ENCODE measurements at regions not wholly inside any gene's neighbourhood (a gene's known extent, or its start where the extent isn't known, plus 50 kb on each side); places are given as distances from the start of the nearest gene placed in this dataset.

- Histone ChIP-seq H2BK5ac (ENCODE audit: low read depth, low read length) (no peak overlapping the region), H3K27me3 (replicated peaks in 1 of 4; ENCODE audit: control insufficient read depth in 3 of 4, extremely low read depth in 1 of 4, insufficient read depth in 3 of 4, low read length in 3 of 4) (no peaks in the 10 kb centered on the region), H2AK5ac (ENCODE audit: low read depth, low read length) (no peak overlapping the region), H3K4me2 (ENCODE audit: insufficient read depth in 1 of 2, low read depth in 2 of 2, low read length in 2 of 2) (no peak overlapping the region), H3K79me2 (ENCODE audit: control insufficient read depth in 1 of 2, insufficient read depth in 2 of 2, low read length in 2 of 2) (no peaks in the 10 kb centered on the region), H4K5ac (ENCODE audit: insufficient read length, low read depth, low read length) (no peak overlapping the region), H4K8ac (ENCODE audit: extremely low read depth, insufficient read depth, low read length) (no peak overlapping the region), H4K20me1 (replicated peaks in 1 of 2; ENCODE audit: control insufficient read depth in 1 of 2, insufficient read depth in 2 of 2, low read length in 2 of 2) (no peaks in the 10 kb centered on the region), H3K56ac (replicated peaks; ENCODE audit: insufficient read length, low read depth, low read length) (no peak overlapping the region), H3K79me1 (ENCODE audit: low read depth, low read length) (no peaks in the 10 kb centered on the region), H2AFZ (ENCODE audit: low read length) (no peak overlapping the region), H3K4me3 (ENCODE audit: extremely low read depth in 1 of 4, insufficient read depth in 2 of 4, low read depth in 3 of 4, low read length in 4 of 4) (no peak overlapping the region), H3K27ac (ENCODE audit: low read depth, low read length) (no peak overlapping the region), H2BK20ac (ENCODE audit: low read length) (no peak overlapping the region), H3K4me1 (replicated peaks in 1 of 4; ENCODE audit: control insufficient read depth in 3 of 4, insufficient read depth in 4 of 4, low read length in 3 of 4) (no peaks in the 10 kb centered on the region), H2BK15ac (ENCODE audit: low read length) (no peak overlapping the region), H3K23ac (ENCODE audit: insufficient read length) (no peak overlapping the region), H2BK120ac (replicated peaks; ENCODE audit: low read depth, low read length) (no peak overlapping the region), H3K9ac (replicated peaks in 1 of 4; ENCODE audit: extremely low read depth in 1 of 4, low read depth in 3 of 4, low read length in 3 of 4) (no peak overlapping the region), H3K23me2 (ENCODE audit: low read depth, low read length) (no peaks in the 10 kb centered on the region; the same call in 1 of the 2 replicates), H3K36me3 (ENCODE audit: control insufficient read depth in 2 of 4, insufficient read depth in 4 of 4, low read length in 3 of 4) (no peaks in the 10 kb centered on the region), H3K14ac (ENCODE audit: insufficient read length) (no peak overlapping the region), H3K4ac (replicated peaks; ENCODE audit: insufficient read length, low read depth, low read length) (no peak overlapping the region), H2BK12ac (ENCODE audit: low read depth, low read length) (no peak overlapping the region), H3K18ac (ENCODE audit: extremely low read depth, low read length) (no peak overlapping the region), H3K9me3 (ENCODE audit: insufficient read depth in 2 of 2, low read depth in 1 of 2, low read length in 1 of 2) (no peaks in the 10 kb centered on the region), H4K91ac (replicated peaks; ENCODE audit: insufficient read length, low read length) (no peak overlapping the region)
- DNase-seq (ENCODE audit: low read depth in 1 of 2, low spot score in 2 of 2) (peak in 1 of 2 experiments; percentile 1), FAIRE-seq (no peak)
- POLR2A ChIA-PET (ENCODE audit: partially characterized antibody) = no interaction called here
- CTCF ChIA-PET (ENCODE audit: partially characterized antibody) = no interaction called here
- 82% methylated on average over 4 of the region's 4 CpGs; no CpG with 5 or more reads in 1 of the 2 experiments for WGBS, 2 experiments (ENCODE audit: extremely low coverage in 1 of 2, insufficient coverage in 1 of 2, insufficient read length in 1 of 2, insufficient replicate concordance in 2 of 2, low coverage in 1 of 2, low lambda C conversion rate in 2 of 2, missing lambda C conversion rate in 1 of 2)
- TF ChIP-seq CREB1 (IDR thresholded peaks at IDR 0.05) (no peak), TAF1 (IDR thresholded peaks at IDR 0.05; ENCODE audit: low read depth, low read length) (no peak), MAFK (IDR thresholded peaks at IDR 0.05; ENCODE audit: low read depth, low read length) (no peak), HDAC6 (IDR thresholded peaks at IDR 0.05; ENCODE audit: low read depth, low read length) (no peak), ATF2 (IDR thresholded peaks at IDR 0.05; ENCODE audit: low read length) (no peak), RFX5 (IDR thresholded peaks at IDR 0.05; ENCODE audit: borderline replicate concordance, low read depth, low read length) (no peak), CBX5 (IDR thresholded peaks at IDR 0.05; ENCODE audit: low read depth, low read length) (no peak)
These were observed 722.5 kb upstream of the ATXN7L3B start for GRCh38 chr12:73815072-73815645.

Data from H1 (cell line).